Right lobe of liver (tissue), 6 donors: ENCODE measurements at regions not wholly inside any gene's neighbourhood (a gene's known extent, or its start where the extent isn't known, plus 50 kb on each side); places are given as distances from the start of the nearest gene placed in this dataset.
A peak's percentile ranks its signal among the peaks of the same experiment; 100 is the strongest.

Experiments used
- ATAC-seq, 4 donors: fragments of 200-7000 bp; cut with Tn5 transposase; one replicate each; pipeline ENCODE4 v1.9.1; 2020; ENCODE audit warnings: mild to moderate bottlenecking in 4 of 4, moderate library complexity in 4 of 4
- DNase-seq, 3 donors: peaks; one replicate each; pipeline ENCODE4 v3.0.0-alpha.2; 2020
- H3K27ac ChIP-seq, 3 donors: fragments of 200-600 bp; one replicate each; pipeline ENCODE4 v1.8.0; 2022
- H3K27me3 ChIP-seq, 2 donors: fragments of 200-600 bp; one replicate each; pipeline ENCODE4 v1.8.0; 2022
- H3K36me3 ChIP-seq, 4 donors: fragments of 200-600 bp; sonication (generic) in 1 of 4; one replicate each; pipeline versions ENCODE4 v1.5.1 to v1.8.0; 2017 to 2022; ENCODE audit warnings: control low read depth in 1 of 4
- H3K4me1 ChIP-seq, 4 donors: fragments of 200-600 bp; sonication (generic) in 1 of 4; one replicate each; pipeline versions ENCODE4 v1.5.1 to v1.8.0; 2017 to 2022; ENCODE audit warnings: control low read depth in 1 of 4
- H3K4me3 ChIP-seq, 3 donors: fragments of 200-600 bp; one replicate each; pipeline ENCODE4 v1.8.0; 2022
- H3K9me3 ChIP-seq, 4 donors: fragments of 200-600 bp; sonication (generic) in 1 of 4; one replicate each; pipeline versions ENCODE4 v1.5.1 to v1.8.0; 2017 to 2022; ENCODE audit warnings: control low read depth in 1 of 4
- CTCF ChIP-seq, 4 donors: fragments of 200-600 bp in 3 of 4; fragments of 450-650 bp in 1 of 4; IDR thresholded peaks; one replicate each; pipeline versions ENCODE4 v1.5.1 to v1.8.0; 2016 to 2022; ENCODE audit warnings: antibody characterized with exemption in 4 of 4, mild to moderate bottlenecking in 2 of 4
- POLR2A ChIP-seq: fragments of 450-650 bp; IDR thresholded peaks from one replicate; pipeline ENCODE4 v1.6.1; 2017; ENCODE audit warnings: antibody characterized with exemption, mild to moderate bottlenecking
- WGBS: methylation state at CpG from one replicate; pipeline ENCODE4 v1.1.6; 2018; ENCODE audit warnings: low coverage, low lambda C conversion rate; ENCODE audit not compliant: insufficient coverage; ENCODE audit errors: missing lambda C conversion rate; 5-methylcytosine and 5-hydroxymethylcytosine counted together
- intact Hi-C, 2 donors: fragments of 100-400 bp; cut with DNase I; formaldehyde crosslinking; loops; one replicate each; pipeline versions ENCODE4 v1.11.2 to v1.14.1; 2022
- donor health status: DM: no; HTN: yes; CAD: no.
- donor health status: DM: no; HTN: no; CAD: no.
- donor health status: DM: no; HTN: no; CAD: no.
- donor health status: DM: no; HTN: yes; CAD: no.
- donor health status: DM: no; HTN: yes; CAD: no.

- intact Hi-C loops, result no loop called here
- ATAC-seq, result peak in 2 of 4 donors; percentile 68 to 71
Observed at GRCh38 chr7:16202303-16202702, 219.0 kb downstream of the CRPPA start.

GRCh38 chr7:16200591-16200990 lies 220.7 kb downstream of the CRPPA start:
- ATAC-seq (no peak), DNase-seq (no peak)
- TF ChIP-seq POLR2A, result no peak
- TF ChIP-seq CTCF (IDR thresholded peaks at IDR 0.05), result no peak
- no peaks in the 10 kb centered on the region for H3K27me3 ChIP-seq
- 88% methylated on average over 1 of the region's 1 CpG for WGBS
- H3K36me3 ChIP-seq, result no peaks in the 10 kb centered on the region
- no peak overlapping the region for H3K4me3 ChIP-seq
- no peaks in the 10 kb centered on the region for H3K9me3 ChIP-seq
- no peaks in the 10 kb centered on the region for H3K4me1 ChIP-seq
- intact Hi-C loops, result no loop called here
- H3K27ac ChIP-seq, result no peak overlapping the region

More at GRCh38 chr7:16202303-16202702, 219.0 kb downstream of the CRPPA start:
- H3K36me3 ChIP-seq, result no peaks in the 10 kb centered on the region
- DNase-seq, result no peak
- no peak overlapping the region for H3K27ac ChIP-seq
- H3K4me1 ChIP-seq, result no peaks in the 10 kb centered on the region
- no peaks in the 10 kb centered on the region for H3K9me3 ChIP-seq
- TF ChIP-seq CTCF (IDR thresholded peaks at IDR 0.05) (no peak), POLR2A (no peak)
- H3K27me3 ChIP-seq, result no peaks in the 10 kb centered on the region
- H3K4me3 ChIP-seq, result no peak overlapping the region

GRCh38 chr7:16193631-16194030 lies 227.7 kb downstream of the CRPPA start:
- WGBS, result 75% methylated on average over 4 of the region's 4 CpGs
- ATAC-seq, result no peak
- intact Hi-C loops, result no loop called here

GRCh38 chr7:16189026-16189715 lies 232.2 kb downstream of the CRPPA start:
- H3K27me3 ChIP-seq, result no peaks in the 10 kb centered on the region
- H3K36me3 ChIP-seq, result no peaks in the 10 kb centered on the region
- no peak for TF ChIP-seq CTCF (IDR thresholded peaks at IDR 0.05)
- TF ChIP-seq POLR2A, result no peak
- intact Hi-C loops, result no loop called here
- H3K4me3 ChIP-seq, result no peak overlapping the region
- no peaks in the 10 kb centered on the region for H3K4me1 ChIP-seq
- WGBS, result 75% methylated on average over 1 of the region's 2 CpGs
- no peak overlapping the region for H3K27ac ChIP-seq
- no peaks in the 10 kb centered on the region for H3K9me3 ChIP-seq
- DNase-seq, result no peak
- no peak for ATAC-seq

More at GRCh38 chr7:16193631-16194030, 227.7 kb downstream of the CRPPA start:
- no peaks in the 10 kb centered on the region for H3K36me3 ChIP-seq
- no peak overlapping the region for H3K4me3 ChIP-seq
- H3K9me3 ChIP-seq, result no peaks in the 10 kb centered on the region
- H3K4me1 ChIP-seq, result no peaks in the 10 kb centered on the region
- DNase-seq, result no peak
- H3K27ac ChIP-seq, result no peak overlapping the region
- no peaks in the 10 kb centered on the region for H3K27me3 ChIP-seq
- no peak for TF ChIP-seq CTCF (IDR thresholded peaks at IDR 0.05)
- TF ChIP-seq POLR2A, result no peak

GRCh38 chr7:16187131-16187530 lies 234.2 kb downstream of the CRPPA start:
- Histone ChIP-seq H3K36me3 (no peaks in the 10 kb centered on the region), H3K4me3 (no peak overlapping the region), H3K4me1 (no peaks in the 10 kb centered on the region), H3K27ac (no peak overlapping the region), H3K9me3 (no peaks in the 10 kb centered on the region), H3K27me3 (no peaks in the 10 kb centered on the region)
- intact Hi-C loops, result no loop called here
- DNase-seq (no peak), ATAC-seq (no peak)
- TF ChIP-seq POLR2A (no peak), CTCF (IDR thresholded peaks at IDR 0.05) (no peak)
- WGBS, result 89% methylated on average over 1 of the region's 1 CpG
